ENCODE measurements at regions not wholly inside any gene's neighbourhood (a gene's known extent, or its start where the extent isn't known, plus 50 kb on each side); places are given as distances from the start of the nearest gene placed in this dataset.

GRCh38 chr1:58041621-58042020, 504.9 kb downstream of the OMA1 start:
- no peaks in the 10 kb centered on the region for H3K27me3 ChIP-seq (ENCODE audit: control insufficient read depth in 2 of 2, insufficient read depth in 2 of 2, low read length in 2 of 2)
- no peak overlapping the region for H3K4me2 ChIP-seq (replicated peaks; ENCODE audit: extremely low read depth, low read length, poor library complexity, severe bottlenecking)
- Mint-ChIP-seq H3K4me1 (no peaks in the 10 kb centered on the region), H3K4me3 (no peak overlapping the region), H3K27ac (no peak overlapping the region), H3K9me3 (no peaks in the 10 kb centered on the region), H3K36me3 (no peaks in the 10 kb centered on the region), H3K27me3 (ENCODE audit: low read depth in 3 of 3) (peaks cover 0 to 11% (median 3%) of the 10 kb centered on the region in 3 donors)
- H3K27ac ChIP-seq (ENCODE audit: low read depth in 1 of 2, low read length in 2 of 2): no peak overlapping the region
- H2AFZ ChIP-seq (ENCODE audit: insufficient read depth, low read depth, low read length, poor library complexity, severe bottlenecking): no peak overlapping the region
- no peaks in the 10 kb centered on the region for H3K4me1 ChIP-seq (ENCODE audit: control insufficient read depth in 1 of 2, insufficient read depth in 2 of 2, low read length in 2 of 2)
- intact Hi-C loops (cut with micrococcal nuclease): no loop called here
- WGBS (ENCODE audit: insufficient coverage): 85% methylated on average over 2 of the region's 2 CpGs
- no peaks in the 10 kb centered on the region for H4K20me1 ChIP-seq (ENCODE audit: insufficient read depth, low read length)
- H3K9ac ChIP-seq (ENCODE audit: insufficient read depth, low read length, poor library complexity, severe bottlenecking): no peak overlapping the region
- H3K4me3 ChIP-seq (replicated peaks in 1 of 3; ENCODE audit: low read depth in 2 of 3, low read length in 3 of 3): no peak overlapping the region
- no peak for TF ChIP-seq CTCF (IDR thresholded peaks at IDR 0.05)
- no peaks in the 10 kb centered on the region for H3K36me3 ChIP-seq (replicated peaks in 1 of 2; ENCODE audit: control insufficient read depth in 1 of 2, insufficient read depth in 2 of 2, low read length in 2 of 2)
- no peak for DNase-seq
- no peaks in the 10 kb centered on the region for H3K9me3 ChIP-seq (replicated peaks in 1 of 2; ENCODE audit: control insufficient read depth in 1 of 2, insufficient read depth in 1 of 2, low read length in 2 of 2)
- H3K79me2 ChIP-seq (ENCODE audit: insufficient read depth, low read length): no peaks in the 10 kb centered on the region

GRCh38 chr1:58038574-58038973, 508.0 kb downstream of the OMA1 start:
- Histone ChIP-seq H3K27me3 (ENCODE audit: control insufficient read depth in 2 of 2, insufficient read depth in 2 of 2, low read length in 2 of 2) (no peaks in the 10 kb centered on the region), H3K4me2 (replicated peaks; ENCODE audit: extremely low read depth, low read length, poor library complexity, severe bottlenecking) (no peak overlapping the region), H3K36me3 (replicated peaks in 1 of 2; ENCODE audit: control insufficient read depth in 1 of 2, insufficient read depth in 2 of 2, low read length in 2 of 2) (no peaks in the 10 kb centered on the region), H3K27ac (ENCODE audit: low read depth in 1 of 2, low read length in 2 of 2) (no peak overlapping the region), H4K20me1 (ENCODE audit: insufficient read depth, low read length) (no peaks in the 10 kb centered on the region), H3K4me1 (ENCODE audit: control insufficient read depth in 1 of 2, insufficient read depth in 2 of 2, low read length in 2 of 2) (no peaks in the 10 kb centered on the region), H3K9me3 (replicated peaks in 1 of 2; ENCODE audit: control insufficient read depth in 1 of 2, insufficient read depth in 1 of 2, low read length in 2 of 2) (no peaks in the 10 kb centered on the region), H3K4me3 (replicated peaks in 1 of 3; ENCODE audit: low read depth in 2 of 3, low read length in 3 of 3) (no peak overlapping the region), H3K79me2 (ENCODE audit: insufficient read depth, low read length) (no peaks in the 10 kb centered on the region), H2AFZ (ENCODE audit: insufficient read depth, low read depth, low read length, poor library complexity, severe bottlenecking) (no peak overlapping the region), H3K9ac (ENCODE audit: insufficient read depth, low read length, poor library complexity, severe bottlenecking) (no peak overlapping the region)
- Mint-ChIP-seq H3K4me1 (no peaks in the 10 kb centered on the region), H3K4me3 (no peak overlapping the region), H3K27me3 (ENCODE audit: low read depth in 3 of 3) (peaks cover 0 to 11% (median 2%) of the 10 kb centered on the region in 3 donors), H3K36me3 (no peaks in the 10 kb centered on the region), H3K27ac (no peak overlapping the region), H3K9me3 (no peaks in the 10 kb centered on the region)
- no peak for TF ChIP-seq CTCF (IDR thresholded peaks at IDR 0.05)
- DNase-seq: no peak
- no CpG with 5 or more reads among the region's 3 CpGs for WGBS (ENCODE audit: insufficient coverage)
- intact Hi-C loops (cut with micrococcal nuclease): no loop called here
